ENCODE measurements at regions not wholly inside any gene's neighbourhood (a gene's known extent, or its start where the extent isn't known, plus 50 kb on each side); places are given as distances from the start of the nearest gene placed in this dataset.
A peak's percentile ranks its signal among the peaks of the same experiment; 100 is the strongest.

DNA sequence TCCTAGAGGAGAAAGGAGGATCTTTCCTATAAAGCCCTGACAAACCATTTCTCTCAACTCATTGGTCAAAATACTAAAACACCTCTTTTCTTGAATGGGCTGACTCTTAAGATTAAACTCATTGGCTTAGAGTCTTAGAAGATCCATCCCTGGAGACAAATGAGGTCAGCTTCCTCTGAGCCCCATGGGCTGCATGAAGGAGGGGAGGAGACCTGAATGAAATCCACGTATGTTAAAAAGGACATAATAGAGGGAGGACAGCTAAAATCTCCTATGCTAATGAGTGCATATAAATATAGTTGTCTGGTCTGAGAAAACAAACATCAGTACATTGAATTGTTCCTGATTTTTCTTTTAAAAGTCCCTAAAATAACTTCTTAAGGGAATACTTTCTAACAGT is 255.0 kb downstream of the TBL1XR1 start:
- CTCF ChIA-PET, result interaction anchor here (2.3 kb wide), 1 partner anchor 12 kb away, joined by 9 read pairs; no protein-coding TSS in a partner anchor
- H3K4me3 ChIP-seq (ENCODE audit: control insufficient read depth in 1 of 7, extremely low read depth in 1 of 7, insufficient read depth in 4 of 7, low read depth in 2 of 7, low read length in 6 of 7), result no peak overlapping the region
- H3K27me3 ChIP-seq (replicated peaks in 2 of 5; ENCODE audit: control insufficient read depth in 4 of 5, insufficient read depth in 5 of 5, low read length in 4 of 5), result no peaks in the 10 kb centered on the region
- H3K4me1 ChIP-seq (ENCODE audit: control extremely low read depth in 1 of 4, control insufficient read depth in 4 of 4, insufficient read depth in 4 of 4, low read length in 3 of 4), result no peaks in the 10 kb centered on the region
- H3K36me3 ChIP-seq (ENCODE audit: control insufficient read depth in 4 of 4, insufficient read depth in 4 of 4, low read length in 3 of 4), result no peaks in the 10 kb centered on the region
- WGBS (ENCODE audit: insufficient coverage), result 100% methylated on average over 1 of the region's 1 CpG
- no peaks in the 10 kb centered on the region for H3K9me3 ChIP-seq (ENCODE audit: control extremely low read depth in 1 of 5, control insufficient read depth in 4 of 5, insufficient read depth in 2 of 5, low read depth in 1 of 5, low read length in 4 of 5)
- DNase-seq, result no peak
- no peak overlapping the region for H3K27ac ChIP-seq (ENCODE audit: insufficient read depth in 1 of 2, low read depth in 1 of 2, low read length in 2 of 2, poor library complexity in 1 of 2, severe bottlenecking in 2 of 2)
- POLR2A ChIA-PET, result no interaction called here

DNA sequence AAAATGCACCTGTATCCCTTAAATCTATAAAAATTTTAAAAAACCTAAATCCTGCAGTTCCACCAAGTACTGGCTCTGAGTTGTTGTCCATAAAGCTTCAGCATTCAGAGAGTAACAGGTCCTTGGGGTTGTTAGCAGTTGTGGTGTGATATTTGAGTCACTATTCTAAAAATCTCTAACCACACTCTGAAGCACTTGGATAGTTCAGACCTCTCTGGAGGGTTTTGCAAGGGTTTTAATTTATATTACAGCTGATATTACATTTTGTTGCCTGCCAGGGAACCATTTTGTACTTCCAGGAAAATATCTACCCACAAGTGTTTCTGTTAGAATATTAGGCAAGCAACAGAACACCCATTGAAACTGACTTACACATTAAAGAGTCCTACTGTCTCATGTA is 255.6 kb downstream of the TBL1XR1 start:
- Histone ChIP-seq H3K9me3 (ENCODE audit: control extremely low read depth in 1 of 5, control insufficient read depth in 4 of 5, insufficient read depth in 2 of 5, low read depth in 1 of 5, low read length in 4 of 5) (no peaks in the 10 kb centered on the region), H3K27ac (ENCODE audit: insufficient read depth in 1 of 2, low read depth in 1 of 2, low read length in 2 of 2, poor library complexity in 1 of 2, severe bottlenecking in 2 of 2) (no peak overlapping the region), H3K4me1 (ENCODE audit: control extremely low read depth in 1 of 4, control insufficient read depth in 4 of 4, insufficient read depth in 4 of 4, low read length in 3 of 4) (no peaks in the 10 kb centered on the region), H3K36me3 (ENCODE audit: control insufficient read depth in 4 of 4, insufficient read depth in 4 of 4, low read length in 3 of 4) (no peaks in the 10 kb centered on the region), H3K27me3 (replicated peaks in 2 of 5; ENCODE audit: control insufficient read depth in 4 of 5, insufficient read depth in 5 of 5, low read length in 4 of 5) (no peaks in the 10 kb centered on the region), H3K4me3 (ENCODE audit: control insufficient read depth in 1 of 7, extremely low read depth in 1 of 7, insufficient read depth in 4 of 7, low read depth in 2 of 7, low read length in 6 of 7) (no peak overlapping the region)
- ChIA-PET CTCF (interaction anchor here (2.3 kb wide), 1 partner anchor 12 kb away, joined by 9 read pairs; no protein-coding TSS in a partner anchor), POLR2A (no interaction called here)
- no peak for DNase-seq

DNA sequence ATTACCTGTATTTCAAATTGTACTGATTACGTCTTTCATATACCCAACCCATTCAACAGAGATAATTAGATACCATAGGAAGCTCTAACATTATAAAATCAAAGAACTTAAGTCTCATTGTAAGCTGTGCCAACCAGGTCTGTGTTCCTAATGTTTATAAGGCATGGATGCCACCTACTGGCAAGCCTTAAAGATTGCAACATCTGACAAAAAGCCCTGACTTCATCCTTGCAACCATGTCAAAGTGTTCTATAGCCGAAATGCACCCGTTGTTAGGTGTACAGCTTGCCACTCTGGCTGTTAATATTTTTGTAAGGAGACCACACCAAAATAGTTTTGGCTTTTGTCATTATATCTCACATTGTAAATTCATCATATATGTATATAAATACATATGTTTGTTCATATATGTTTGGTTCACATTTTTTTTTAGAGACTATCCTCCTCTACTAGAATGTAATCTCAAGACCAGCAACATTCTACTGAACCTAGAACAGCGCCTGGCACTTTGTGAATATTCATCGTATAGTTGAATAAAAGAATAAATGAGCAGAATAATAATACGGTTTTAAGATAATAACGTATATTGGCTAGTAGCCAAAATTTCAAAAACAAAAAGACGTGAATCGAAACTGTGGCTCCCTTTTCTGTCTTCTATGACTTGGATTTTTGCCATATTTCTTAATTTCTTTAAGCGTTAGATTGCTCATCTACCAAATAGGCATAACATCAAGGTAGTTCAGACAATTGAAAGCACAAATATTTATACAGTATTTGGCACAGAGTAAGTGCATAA is 258.1 kb downstream of the TBL1XR1 start:
- Histone ChIP-seq H3K27me3 (replicated peaks in 2 of 5; ENCODE audit: control insufficient read depth in 4 of 5, insufficient read depth in 5 of 5, low read length in 4 of 5) (no peaks in the 10 kb centered on the region), H3K36me3 (ENCODE audit: control insufficient read depth in 4 of 4, insufficient read depth in 4 of 4, low read length in 3 of 4) (no peaks in the 10 kb centered on the region), H3K27ac (ENCODE audit: insufficient read depth in 1 of 2, low read depth in 1 of 2, low read length in 2 of 2, poor library complexity in 1 of 2, severe bottlenecking in 2 of 2) (no peak overlapping the region), H3K9me3 (ENCODE audit: control extremely low read depth in 1 of 5, control insufficient read depth in 4 of 5, insufficient read depth in 2 of 5, low read depth in 1 of 5, low read length in 4 of 5) (no peaks in the 10 kb centered on the region), H3K4me1 (ENCODE audit: control extremely low read depth in 1 of 4, control insufficient read depth in 4 of 4, insufficient read depth in 4 of 4, low read length in 3 of 4) (no peaks in the 10 kb centered on the region), H3K4me3 (ENCODE audit: control insufficient read depth in 1 of 7, extremely low read depth in 1 of 7, insufficient read depth in 4 of 7, low read depth in 2 of 7, low read length in 6 of 7) (no peak overlapping the region)
- DNase-seq, result peak; percentile 67 to 85 (median 84)
- CTCF ChIA-PET, result interaction anchor here (0.6 to 2.6 kb wide), 6 partner anchors 15 to 1446 kb away, joined by 3 to 13 read pairs (median 3); no protein-coding TSS in a partner anchor
- POLR2A ChIA-PET, result no interaction called here
- 60% methylated on average over 3 of the region's 10 CpGs for WGBS (ENCODE audit: insufficient coverage)

- POLR2A ChIA-PET, result no interaction called here
- WGBS (ENCODE audit: insufficient coverage), result no CpG with 5 or more reads among the region's 1 CpG
- DNase-seq, result no peak
Measured at GRCh38 chr3:176937994-176938393, 259.3 kb downstream of the TBL1XR1 start.

GRCh38 chr3:176937541-176937940 is 259.7 kb downstream of the TBL1XR1 start:
- no peak overlapping the region for H3K27ac ChIP-seq (ENCODE audit: insufficient read depth in 1 of 2, low read depth in 1 of 2, low read length in 2 of 2, poor library complexity in 1 of 2, severe bottlenecking in 2 of 2)
- H3K9me3 ChIP-seq (ENCODE audit: control extremely low read depth in 1 of 5, control insufficient read depth in 4 of 5, insufficient read depth in 2 of 5, low read depth in 1 of 5, low read length in 4 of 5), result peaks cover 0 to 3% (median 0%) of the 10 kb centered on the region in 5 experiments
- no peaks in the 10 kb centered on the region for H3K36me3 ChIP-seq (ENCODE audit: control insufficient read depth in 4 of 4, insufficient read depth in 4 of 4, low read length in 3 of 4)
- H3K27me3 ChIP-seq (replicated peaks in 2 of 5; ENCODE audit: control insufficient read depth in 4 of 5, insufficient read depth in 5 of 5, low read length in 4 of 5), result no peaks in the 10 kb centered on the region
- ChIA-PET POLR2A (no interaction called here), CTCF (interaction anchor here (1.0 to 2.6 kb wide), 9 partner anchors 8 to 1447 kb away, joined by 3 to 13 read pairs (median 3); no protein-coding TSS in a partner anchor)
- no peak for DNase-seq
- H3K4me3 ChIP-seq (ENCODE audit: control insufficient read depth in 1 of 7, extremely low read depth in 1 of 7, insufficient read depth in 4 of 7, low read depth in 2 of 7, low read length in 6 of 7), result no peak overlapping the region
- no CpG with 5 or more reads among the region's 1 CpG for WGBS (ENCODE audit: insufficient coverage)
- no peaks in the 10 kb centered on the region for H3K4me1 ChIP-seq (ENCODE audit: control extremely low read depth in 1 of 4, control insufficient read depth in 4 of 4, insufficient read depth in 4 of 4, low read length in 3 of 4)

More at GRCh38 chr3:176937994-176938393, 259.3 kb downstream of the TBL1XR1 start:
- CTCF ChIA-PET, result interaction anchor here (1.0 to 2.6 kb wide), 8 partner anchors 9 to 1447 kb away, joined by 3 to 13 read pairs (median 3); no protein-coding TSS in a partner anchor
- Histone ChIP-seq H3K4me3 (ENCODE audit: control insufficient read depth in 1 of 7, extremely low read depth in 1 of 7, insufficient read depth in 4 of 7, low read depth in 2 of 7, low read length in 6 of 7) (no peak overlapping the region), H3K36me3 (ENCODE audit: control insufficient read depth in 4 of 4, insufficient read depth in 4 of 4, low read length in 3 of 4) (no peaks in the 10 kb centered on the region), H3K27me3 (replicated peaks in 2 of 5; ENCODE audit: control insufficient read depth in 4 of 5, insufficient read depth in 5 of 5, low read length in 4 of 5) (no peaks in the 10 kb centered on the region), H3K27ac (ENCODE audit: insufficient read depth in 1 of 2, low read depth in 1 of 2, low read length in 2 of 2, poor library complexity in 1 of 2, severe bottlenecking in 2 of 2) (no peak overlapping the region), H3K9me3 (ENCODE audit: control extremely low read depth in 1 of 5, control insufficient read depth in 4 of 5, insufficient read depth in 2 of 5, low read depth in 1 of 5, low read length in 4 of 5) (peaks cover 0 to 3% (median 0%) of the 10 kb centered on the region in 5 experiments), H3K4me1 (ENCODE audit: control extremely low read depth in 1 of 4, control insufficient read depth in 4 of 4, insufficient read depth in 4 of 4, low read length in 3 of 4) (no peaks in the 10 kb centered on the region)

- no CpG with 5 or more reads among the region's 2 CpGs for WGBS (ENCODE audit: insufficient coverage)
Measured at GRCh38 chr3:176935194-176935888, 261.9 kb downstream of the TBL1XR1 start.

DNA sequence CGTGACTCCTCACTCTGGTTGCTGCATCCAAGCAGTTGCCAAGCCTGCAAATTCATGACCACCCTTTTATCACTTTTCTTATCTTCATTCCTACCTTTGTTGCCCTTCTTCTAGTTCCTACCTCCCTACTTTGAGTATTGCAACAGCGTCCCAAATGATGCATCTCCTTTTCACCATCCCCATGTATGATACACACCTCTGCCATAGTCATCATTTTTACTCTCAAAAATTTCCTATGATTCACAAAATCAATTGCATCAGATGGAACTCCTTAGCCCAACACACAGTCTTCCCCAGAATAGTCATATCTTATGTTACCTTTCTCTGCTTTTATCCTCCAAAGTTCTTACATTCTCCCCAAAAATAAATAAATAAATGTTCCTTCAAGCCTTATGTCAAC is 262.6 kb downstream of the TBL1XR1 start:
- ChIA-PET CTCF (no interaction called here), POLR2A (no interaction called here)
- Histone ChIP-seq H3K9me3 (ENCODE audit: control extremely low read depth in 1 of 5, control insufficient read depth in 4 of 5, insufficient read depth in 2 of 5, low read depth in 1 of 5, low read length in 4 of 5) (peaks cover 0 to 3% (median 0%) of the 10 kb centered on the region in 5 experiments), H3K27ac (ENCODE audit: insufficient read depth in 1 of 2, low read depth in 1 of 2, low read length in 2 of 2, poor library complexity in 1 of 2, severe bottlenecking in 2 of 2) (no peak overlapping the region), H3K4me1 (ENCODE audit: control extremely low read depth in 1 of 4, control insufficient read depth in 4 of 4, insufficient read depth in 4 of 4, low read length in 3 of 4) (no peaks in the 10 kb centered on the region), H3K36me3 (ENCODE audit: control insufficient read depth in 4 of 4, insufficient read depth in 4 of 4, low read length in 3 of 4) (no peaks in the 10 kb centered on the region), H3K27me3 (replicated peaks in 2 of 5; ENCODE audit: control insufficient read depth in 4 of 5, insufficient read depth in 5 of 5, low read length in 4 of 5) (no peaks in the 10 kb centered on the region), H3K4me3 (ENCODE audit: control insufficient read depth in 1 of 7, extremely low read depth in 1 of 7, insufficient read depth in 4 of 7, low read depth in 2 of 7, low read length in 6 of 7) (no peak overlapping the region)
- WGBS (ENCODE audit: insufficient coverage), result 96% methylated on average over 2 of the region's 2 CpGs
- no peak for DNase-seq

More at GRCh38 chr3:176935194-176935888, 261.9 kb downstream of the TBL1XR1 start:
- Histone ChIP-seq H3K27ac (ENCODE audit: insufficient read depth in 1 of 2, low read depth in 1 of 2, low read length in 2 of 2, poor library complexity in 1 of 2, severe bottlenecking in 2 of 2) (no peak overlapping the region), H3K9me3 (ENCODE audit: control extremely low read depth in 1 of 5, control insufficient read depth in 4 of 5, insufficient read depth in 2 of 5, low read depth in 1 of 5, low read length in 4 of 5) (peaks cover 0 to 3% (median 0%) of the 10 kb centered on the region in 5 experiments), H3K4me3 (ENCODE audit: control insufficient read depth in 1 of 7, extremely low read depth in 1 of 7, insufficient read depth in 4 of 7, low read depth in 2 of 7, low read length in 6 of 7) (no peak overlapping the region), H3K27me3 (replicated peaks in 2 of 5; ENCODE audit: control insufficient read depth in 4 of 5, insufficient read depth in 5 of 5, low read length in 4 of 5) (no peaks in the 10 kb centered on the region), H3K36me3 (ENCODE audit: control insufficient read depth in 4 of 4, insufficient read depth in 4 of 4, low read length in 3 of 4) (no peaks in the 10 kb centered on the region), H3K4me1 (ENCODE audit: control extremely low read depth in 1 of 4, control insufficient read depth in 4 of 4, insufficient read depth in 4 of 4, low read length in 3 of 4) (no peaks in the 10 kb centered on the region)
- ChIA-PET POLR2A (no interaction called here), CTCF (no interaction called here)
- no peak for DNase-seq
